Ascending aorta (tissue), 2 donors: ENCODE measurements at regions not wholly inside any gene's neighbourhood (a gene's known extent, or its start where the extent isn't known, plus 50 kb on each side); places are given as distances from the start of the nearest gene placed in this dataset.

Source experiments
- DNase-seq, 2 donors: peaks; one replicate each; pipeline ENCODE4 v3.0.0-alpha.2; 2019; ENCODE audit warnings: low spot score in 2 of 2
- H3K27ac ChIP-seq, 2 donors: fragments of 200-600 bp; sonication (generic); one replicate each; pipeline ENCODE4 v1.5.1; 2016 to 2017; ENCODE audit warnings: mild to moderate bottlenecking in 1 of 2
- H3K27me3 ChIP-seq: fragments of 200-600 bp; sonication (generic); one replicate; pipeline ENCODE4 v1.5.1; 2017
- H3K36me3 ChIP-seq, 2 donors: fragments of 200-600 bp; sonication (generic); one replicate each; pipeline ENCODE4 v1.5.1; 2016
- H3K4me1 ChIP-seq, 2 donors: fragments of 200-600 bp; sonication (generic); one replicate each; pipeline ENCODE4 v1.5.1; 2016 to 2017; ENCODE audit warnings: mild to moderate bottlenecking in 1 of 2
- H3K4me3 ChIP-seq, 2 donors: fragments of 200-600 bp; sonication (generic); one replicate each; pipeline ENCODE4 v1.5.1; 2016 to 2017; ENCODE audit warnings: mild to moderate bottlenecking in 1 of 2
- H3K9me3 ChIP-seq, 2 donors: fragments of 200-600 bp; sonication (generic); one replicate each; pipeline ENCODE4 v1.5.1; 2016
- CTCF ChIP-seq, 3 experiments: fragments of 200-600 bp in 2 of 3; fragments of 450-650 bp in 1 of 3; sonication (generic) in 2 of 3; IDR thresholded peaks; one replicate each; pipeline ENCODE4 v1.5.1; 2016 to 2019; ENCODE audit warnings: antibody characterized with exemption in 3 of 3, mild to moderate bottlenecking in 1 of 3, moderate library complexity in 1 of 3
- intact Hi-C: fragments of 100-400 bp; cut with DNase I; formaldehyde crosslinking; loops from one replicate; pipeline ENCODE4 v1.15.1; 2023

- H3K36me3 ChIP-seq = no peaks in the 10 kb centered on the region
- TF ChIP-seq CTCF (IDR thresholded peaks at IDR 0.05) = no peak
- H3K4me3 ChIP-seq = no peak overlapping the region
- intact Hi-C loops = no loop called here
- no peaks in the 10 kb centered on the region for H3K4me1 ChIP-seq
- H3K9me3 ChIP-seq = no peaks in the 10 kb centered on the region
- DNase-seq = no peak
- no peak overlapping the region for H3K27ac ChIP-seq
- H3K27me3 ChIP-seq = no peaks in the 10 kb centered on the region
Measured at GRCh38 chr2:183229386-183229785, 105.1 kb downstream of the NUP35 start.

- Histone ChIP-seq H3K4me1 (no peaks in the 10 kb centered on the region), H3K4me3 (no peak overlapping the region), H3K27me3 (no peaks in the 10 kb centered on the region), H3K27ac (no peak overlapping the region), H3K9me3 (no peaks in the 10 kb centered on the region), H3K36me3 (no peaks in the 10 kb centered on the region)
- TF ChIP-seq CTCF (IDR thresholded peaks at IDR 0.05) = no peak
- DNase-seq = no peak
- intact Hi-C loops = no loop called here
Measured at GRCh38 chr2:183232161-183232865, 108.1 kb downstream of the NUP35 start.

- H3K27ac ChIP-seq = no peak overlapping the region
- TF ChIP-seq CTCF (IDR thresholded peaks at IDR 0.05) = no peak
- intact Hi-C loops = no loop called here
- H3K4me1 ChIP-seq = no peaks in the 10 kb centered on the region
- no peak for DNase-seq
- no peak overlapping the region for H3K4me3 ChIP-seq
- H3K9me3 ChIP-seq = no peaks in the 10 kb centered on the region
- no peaks in the 10 kb centered on the region for H3K27me3 ChIP-seq
- no peaks in the 10 kb centered on the region for H3K36me3 ChIP-seq
Measured at GRCh38 chr2:183242937-183243336, 118.7 kb downstream of the NUP35 start.

- Histone ChIP-seq H3K9me3 (no peaks in the 10 kb centered on the region), H3K4me3 (no peak overlapping the region), H3K4me1 (no peaks in the 10 kb centered on the region), H3K36me3 (no peaks in the 10 kb centered on the region), H3K27me3 (no peaks in the 10 kb centered on the region), H3K27ac (no peak overlapping the region)
- no peak for DNase-seq
- TF ChIP-seq CTCF (IDR thresholded peaks at IDR 0.05) = no peak
- intact Hi-C loops = no loop called here
Measured at GRCh38 chr2:183243758-183244157, 119.5 kb downstream of the NUP35 start.

- TF ChIP-seq CTCF (IDR thresholded peaks at IDR 0.05) = no peak
- Histone ChIP-seq H3K9me3 (no peaks in the 10 kb centered on the region), H3K4me3 (no peak overlapping the region), H3K27ac (no peak overlapping the region), H3K4me1 (no peaks in the 10 kb centered on the region), H3K27me3 (no peaks in the 10 kb centered on the region), H3K36me3 (no peaks in the 10 kb centered on the region)
- DNase-seq = no peak
- intact Hi-C loops = no loop called here
Measured at GRCh38 chr2:183244300-183244844, 120.1 kb downstream of the NUP35 start.
